GM18909 (cell line): ENCODE measurements at regions not wholly inside any gene's neighbourhood (a gene's known extent, or its start where the extent isn't known, plus 50 kb on each side); places are given as distances from the start of the nearest gene placed in this dataset.

ENCODE experiments used
- ATAC-seq: cut with Tn5 transposase; IDR thresholded peaks from one replicate; pipeline ENCODE4 v1.9.1; 2021; ENCODE audit warnings: mild to moderate bottlenecking; ENCODE audit not compliant: unreplicated experiment, poor library complexity

GRCh38 chr18:54714851-54715250, 113.4 kb upstream of the RAB27B start:
- ATAC-seq = no peak

DNA sequence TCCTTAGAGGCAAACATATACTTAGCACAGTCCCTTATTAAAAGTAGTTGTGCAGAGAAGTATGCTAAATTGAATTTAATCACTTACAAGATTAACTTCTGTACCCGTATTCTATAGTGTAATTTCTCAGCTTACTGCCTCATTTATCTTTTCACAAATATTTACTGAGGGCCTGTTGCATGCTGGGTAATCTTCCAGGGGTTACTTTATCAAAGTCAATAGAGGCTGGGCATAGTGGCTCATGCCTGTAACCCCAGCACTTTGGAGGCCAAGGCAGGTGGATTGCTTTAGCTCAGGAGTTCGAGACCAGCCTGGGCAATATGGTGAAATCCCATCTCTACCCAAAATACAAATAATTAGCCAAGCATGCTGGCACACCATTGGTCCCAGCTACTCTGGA, 111.7 kb upstream of the RAB27B start:
- no peak for ATAC-seq

DNA sequence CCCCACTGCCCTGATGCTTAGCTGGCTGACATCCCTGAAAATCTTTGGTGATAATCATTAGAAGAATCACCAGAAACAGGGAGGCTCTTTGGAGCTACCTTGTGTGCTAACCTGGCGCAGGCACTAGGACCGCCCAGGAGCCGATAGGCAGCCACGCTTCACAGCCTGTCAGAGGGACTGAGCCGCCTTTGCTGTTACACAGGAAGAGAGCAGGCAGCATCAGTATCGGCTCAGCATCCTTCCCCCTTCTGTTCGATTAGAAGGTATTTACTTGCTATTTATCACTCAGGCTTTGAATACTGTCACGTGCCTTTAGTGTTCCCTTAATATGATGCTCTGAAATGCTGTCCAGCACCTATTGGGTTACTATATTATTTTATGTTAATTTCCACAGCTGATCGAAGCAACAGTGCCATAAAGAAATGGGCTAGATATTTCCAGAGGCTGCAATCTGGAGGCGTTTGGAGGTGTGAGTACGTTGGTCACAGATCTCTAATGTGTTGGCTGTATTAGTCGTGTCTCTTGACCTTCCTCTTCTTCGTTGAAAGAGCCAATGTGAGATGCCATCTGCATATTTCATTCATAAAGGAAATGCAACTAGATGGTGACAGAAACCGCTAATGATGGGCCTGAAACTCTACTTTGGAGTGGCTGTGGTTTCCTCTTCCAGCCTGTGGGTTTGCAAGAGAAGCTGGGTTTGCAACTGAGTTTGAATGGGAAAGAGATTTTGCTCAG, 110.4 kb upstream of the RAB27B start:
- ATAC-seq = peak; percentile 80

- ATAC-seq = peak; percentile 29
Observed at GRCh38 chr18:54718408-54718773, 109.9 kb upstream of the RAB27B start.

DNA sequence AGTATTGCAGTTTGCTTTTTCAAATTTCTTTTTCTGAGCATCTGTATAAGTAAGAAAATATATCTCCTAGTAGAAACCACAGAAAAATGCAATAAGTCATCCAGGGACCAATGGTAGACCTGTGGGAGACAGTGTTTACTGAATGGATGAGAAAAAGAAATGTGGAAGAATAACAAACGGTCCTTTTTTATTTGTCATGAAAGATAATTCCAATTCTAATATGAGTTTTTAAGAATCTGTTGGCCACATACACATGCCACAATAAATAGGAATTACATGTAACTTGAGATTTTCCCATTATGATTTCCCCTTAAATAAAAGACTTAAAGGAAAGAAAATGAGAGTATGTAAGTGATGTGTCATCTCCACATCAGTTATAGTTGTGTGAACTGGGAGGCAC, 107.7 kb upstream of the RAB27B start:
- no peak for ATAC-seq

- no peak for ATAC-seq
Observed at GRCh38 chr18:54726143-54726542, 102.1 kb upstream of the RAB27B start.

DNA sequence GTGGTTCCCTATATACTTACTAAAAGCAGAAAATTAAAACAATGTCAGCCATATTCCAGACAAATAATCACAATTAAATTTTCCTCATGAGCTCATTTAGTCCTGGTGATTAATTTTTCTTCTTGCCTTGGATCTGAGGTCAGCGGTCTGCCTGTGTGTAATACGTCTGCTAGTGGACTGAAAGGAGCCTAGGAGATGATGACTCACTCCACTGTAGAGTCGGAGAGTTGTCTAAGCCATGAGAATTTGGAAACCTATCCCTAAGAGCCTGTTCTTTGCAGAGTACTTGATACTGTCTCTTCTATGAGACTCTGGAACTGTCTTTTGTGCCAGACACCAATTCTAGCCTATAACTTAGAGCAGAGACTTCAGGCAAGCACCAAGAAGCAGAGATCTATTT, 94.2 kb upstream of the RAB27B start:
- ATAC-seq = no peak

- no peak for ATAC-seq
Observed at GRCh38 chr18:54736981-54737380, 91.3 kb upstream of the RAB27B start.

DNA sequence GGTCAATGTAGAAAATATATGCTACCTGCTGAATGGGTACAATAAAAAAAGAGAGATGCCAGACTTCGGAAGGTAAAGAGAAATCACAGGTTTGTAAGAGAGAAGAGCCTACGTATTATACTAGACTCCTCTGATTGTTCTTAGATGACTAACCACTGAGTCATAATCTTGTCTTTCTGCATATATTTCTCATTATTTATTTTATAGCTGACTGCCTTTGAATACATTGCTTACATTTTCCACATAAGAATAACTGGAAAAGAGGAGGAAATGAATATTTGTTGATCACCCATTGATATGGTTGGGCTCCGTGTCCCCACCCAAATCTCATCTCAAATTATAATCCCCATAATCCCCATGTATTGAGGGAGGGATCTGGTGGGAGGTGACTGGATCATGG, 90.3 kb upstream of the RAB27B start:
- ATAC-seq = no peak

GRCh38 chr18:54739476-54739875, 88.8 kb upstream of the RAB27B start:
- ATAC-seq = no peak

- no peak for ATAC-seq
Observed at GRCh38 chr18:54740136-54740846, 88.0 kb upstream of the RAB27B start.

DNA sequence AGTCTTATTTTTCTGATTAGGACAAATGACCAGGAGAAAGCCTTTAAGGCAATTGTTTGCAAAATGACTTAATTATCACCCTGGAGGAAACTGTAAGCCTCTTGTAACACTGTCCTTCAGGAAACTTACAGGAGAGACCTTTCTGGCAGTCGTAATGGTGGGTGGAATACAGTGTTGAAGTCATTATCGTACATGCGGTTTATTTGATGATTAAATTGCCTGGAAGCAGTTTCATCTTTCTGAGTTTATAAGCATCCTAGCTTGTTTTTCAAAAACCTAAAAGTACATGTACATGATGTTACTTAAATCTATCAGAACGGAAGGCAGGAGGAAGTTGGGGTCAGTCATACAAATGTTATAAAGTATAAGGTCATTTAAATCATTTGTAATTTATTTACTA, 86.2 kb upstream of the RAB27B start:
- ATAC-seq = no peak

GRCh38 chr18:54742659-54743604, 85.3 kb upstream of the RAB27B start:
- no peak for ATAC-seq

DNA sequence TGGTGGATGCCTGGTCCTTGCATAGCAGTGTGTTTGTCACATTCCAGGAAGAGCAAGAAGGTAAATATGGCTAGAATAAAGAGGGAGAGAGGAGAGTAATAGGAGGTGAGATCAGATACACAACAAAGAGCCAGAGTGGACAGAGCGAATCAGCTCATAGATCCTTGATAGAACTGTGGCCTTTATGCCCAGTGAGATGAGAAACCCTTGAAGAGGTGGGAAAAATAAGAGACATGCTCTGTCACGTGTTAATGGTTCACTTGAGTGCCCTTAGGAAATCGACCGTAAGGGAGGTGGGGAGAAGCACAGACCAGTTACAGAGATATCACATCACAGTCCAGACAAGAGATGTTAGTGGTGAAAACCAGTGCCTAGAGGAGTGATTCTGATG, 84.7 kb upstream of the RAB27B start:
- no peak for ATAC-seq

DNA sequence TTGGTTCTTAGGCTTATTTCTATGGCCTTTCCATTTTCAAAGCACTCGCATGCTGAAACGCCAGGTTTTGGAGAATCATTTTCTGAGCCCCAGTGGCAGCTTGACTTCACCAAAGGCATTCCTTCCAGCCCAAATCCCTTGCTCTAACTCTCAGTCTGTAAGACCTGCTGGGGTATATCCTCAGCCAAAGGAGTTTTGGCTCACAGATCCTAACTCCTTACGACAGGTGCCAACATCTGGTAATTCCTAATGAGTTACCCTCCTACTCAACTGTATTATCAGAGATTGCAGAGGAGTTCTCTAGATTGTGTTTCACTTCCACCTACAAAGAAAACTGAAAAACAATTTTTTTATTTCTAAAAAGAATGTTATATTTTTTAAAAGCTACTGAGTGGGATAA, 79.0 kb upstream of the RAB27B start:
- no peak for ATAC-seq

GRCh38 chr18:54750350-54750749, 77.9 kb upstream of the RAB27B start:
- ATAC-seq = no peak

DNA sequence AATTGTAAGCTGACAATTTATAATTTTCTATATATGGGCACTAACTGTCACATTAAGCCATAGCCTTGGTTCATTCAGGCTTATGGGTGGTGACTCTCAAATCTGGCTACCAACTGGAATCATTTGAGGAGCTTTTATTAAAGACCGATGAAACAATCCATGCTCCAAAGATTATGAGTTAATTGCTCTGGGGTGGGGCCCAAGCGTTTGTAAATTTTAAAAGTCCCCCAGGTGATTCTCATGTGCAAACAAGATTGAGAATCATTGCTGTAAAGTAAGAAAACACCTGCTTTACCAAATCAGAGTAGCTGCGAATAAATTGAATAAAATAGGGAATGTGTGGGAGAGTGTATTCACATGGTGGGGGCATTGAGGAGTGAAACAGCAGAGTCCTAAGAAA, 76.1 kb upstream of the RAB27B start:
- ATAC-seq = no peak

DNA sequence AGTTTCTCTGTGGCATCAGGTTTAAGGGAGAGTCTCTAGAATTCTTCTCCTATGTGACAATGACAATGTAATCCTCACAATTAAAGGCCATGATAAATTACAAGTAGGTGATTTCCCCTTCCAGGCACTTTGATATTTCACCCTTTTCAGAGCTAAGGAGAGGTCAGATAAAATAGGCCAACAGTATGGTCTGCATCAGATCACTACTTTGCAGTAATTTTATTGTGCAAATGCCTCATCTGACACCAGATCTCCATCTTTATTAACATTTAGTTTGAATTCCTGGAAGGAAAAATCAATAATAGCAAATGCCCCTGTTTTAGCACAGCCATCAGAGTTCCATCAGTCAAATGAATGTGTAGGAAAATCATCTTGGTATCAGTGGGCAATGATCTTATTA, 72.8 kb upstream of the RAB27B start:
- ATAC-seq = no peak

- no peak for ATAC-seq
Observed at GRCh38 chr18:54762386-54762785, 65.9 kb upstream of the RAB27B start.

- ATAC-seq = no peak
Observed at GRCh38 chr18:54764786-54765185, 63.5 kb upstream of the RAB27B start.
